K562 (cell line): ENCODE measurements at regions not wholly inside any gene's neighbourhood (a gene's known extent, or its start where the extent isn't known, plus 50 kb on each side); places are given as distances from the start of the nearest gene placed in this dataset.

Experiments used
- ARID2 ChIP-seq: fragments of 450-650 bp; IDR thresholded peaks from 2 replicates; pipeline ENCODE4 v1.6.1; 2017; ENCODE audit warnings: antibody characterized with exemption, mild to moderate bottlenecking
- CREM ChIP-seq: IDR thresholded peaks from 2 replicates; pipeline ENCODE4 v1.6.1; 2014; ENCODE audit warnings: antibody characterized with exemption, low read depth
- E2F3 ChIP-seq: fragments of 250-450 bp; sonication (Bioruptor Pico); IDR thresholded peaks from 2 replicates; pipeline ENCODE4 v1.4.0; 2020; ENCODE audit warnings: mild to moderate bottlenecking
- MAX ChIP-seq: sonication (generic); formaldehyde crosslinking; IDR thresholded peaks from 2 replicates; pipeline ENCODE4 v1.9.0; 2022; ENCODE audit warnings: mild to moderate bottlenecking, missing genetic modification reagents
- NFE2 ChIP-seq: IDR thresholded peaks from 2 replicates; pipeline ENCODE4 v1.6.1; 2014; ENCODE audit warnings: antibody characterized with exemption, low read depth
- NR3C1 ChIP-seq: sonication (generic); formaldehyde crosslinking; IDR thresholded peaks from 2 replicates; pipeline ENCODE4 v1.8.1; 2022; ENCODE audit warnings: missing genetic modification reagents
- PRMT5 ChIP-seq: sonication (generic); formaldehyde crosslinking; IDR thresholded peaks from 2 replicates; pipeline ENCODE4 v1.5.0; 2020; ENCODE audit warnings: missing genetic modification reagents
- RAD21 ChIP-seq, 2 experiments: fragments of 250-450 bp in 1 of 2; fragments of 450-650 bp in 1 of 2; sonication (Bioruptor Pico) in 1 of 2; formaldehyde crosslinking in 1 of 2; IDR thresholded peaks in 1 of 2; conservative IDR thresholded peaks in 1 of 2; 2 replicates each; pipeline versions ENCODE4 v1.4.0 to v1.8.0; 2020 to 2022; ENCODE audit warnings: mild to moderate bottlenecking in 2 of 2, moderate library complexity in 1 of 2
- TAF9B ChIP-seq: fragments of 450-650 bp; IDR thresholded peaks from 2 replicates; pipeline ENCODE4 v1.6.1; 2018; ENCODE audit warnings: mild to moderate bottlenecking; ENCODE audit not compliant: partially characterized antibody
- TEAD1 ChIP-seq, 2 experiments: fragments of 450-650 bp in 1 of 2; sonication (generic) in 1 of 2; formaldehyde crosslinking; IDR thresholded peaks; 2 replicates each; pipeline versions ENCODE4 v1.4.0 to v1.8.0; 2020 to 2022; ENCODE audit warnings: mild to moderate bottlenecking in 2 of 2, missing genetic modification reagents in 1 of 2
- ZBTB49 ChIP-seq: sonication (generic); formaldehyde crosslinking; IDR thresholded peaks from 2 replicates; pipeline ENCODE4 v1.8.0; 2022; ENCODE audit warnings: missing genetic modification reagents, mild to moderate bottlenecking, borderline replicate concordance
- ZNF134 ChIP-seq: fragments of 250-450 bp; sonication (Bioruptor Pico); conservative IDR thresholded peaks from 2 replicates; pipeline ENCODE4 v1.4.0; 2020
- ZNF3 ChIP-seq: fragments of 250-450 bp; sonication (Bioruptor Pico); IDR thresholded peaks from 2 replicates; pipeline ENCODE4 v1.5.0; 2021; ENCODE audit warnings: mild to moderate bottlenecking, moderate library complexity
- ZNF41 ChIP-seq: fragments of 250-450 bp; sonication (Bioruptor Pico); conservative IDR thresholded peaks from 2 replicates; pipeline ENCODE4 v1.4.0; 2020; ENCODE audit warnings: mild to moderate bottlenecking
- TF ChIP-seq, protein P1 (sequence below): fragments of 250-450 bp; sonication (Bioruptor Pico); IDR thresholded peaks from 2 replicates; pipeline ENCODE4 v1.5.0; 2020; ENCODE audit warnings: mild to moderate bottlenecking, borderline replicate concordance
- TF ChIP-seq, protein P2 (sequence below): fragments of 450-650 bp; IDR thresholded peaks from 2 replicates; pipeline ENCODE4 v1.6.1; 2016
- TF ChIP-seq, protein P3 (sequence below): IDR thresholded peaks from 2 replicates; pipeline ENCODE4 v1.6.1; 2011; ENCODE audit not compliant: insufficient read length; ENCODE audit errors: extremely low read depth
- TF ChIP-seq, protein P4 (sequence below), 2 experiments: fragments of 450-650 bp in 1 of 2; sonication (generic) in 1 of 2; formaldehyde crosslinking in 1 of 2; IDR thresholded peaks in 1 of 2; conservative IDR thresholded peaks in 1 of 2; 2 replicates each; pipeline versions ENCODE4 v1.6.1 to v1.8.1; 2016 to 2023; ENCODE audit warnings: mild to moderate bottlenecking in 2 of 2, moderate library complexity in 2 of 2, inconsistent platforms in 1 of 2, missing genetic modification reagents in 1 of 2
- TF ChIP-seq, protein P5 (sequence below): fragments of 450-650 bp; IDR thresholded peaks from 2 replicates; pipeline ENCODE4 v1.6.1; 2018; ENCODE audit warnings: mild to moderate bottlenecking, low read depth; ENCODE audit not compliant: partially characterized antibody

- TF ChIP-seq, protein P1, sequence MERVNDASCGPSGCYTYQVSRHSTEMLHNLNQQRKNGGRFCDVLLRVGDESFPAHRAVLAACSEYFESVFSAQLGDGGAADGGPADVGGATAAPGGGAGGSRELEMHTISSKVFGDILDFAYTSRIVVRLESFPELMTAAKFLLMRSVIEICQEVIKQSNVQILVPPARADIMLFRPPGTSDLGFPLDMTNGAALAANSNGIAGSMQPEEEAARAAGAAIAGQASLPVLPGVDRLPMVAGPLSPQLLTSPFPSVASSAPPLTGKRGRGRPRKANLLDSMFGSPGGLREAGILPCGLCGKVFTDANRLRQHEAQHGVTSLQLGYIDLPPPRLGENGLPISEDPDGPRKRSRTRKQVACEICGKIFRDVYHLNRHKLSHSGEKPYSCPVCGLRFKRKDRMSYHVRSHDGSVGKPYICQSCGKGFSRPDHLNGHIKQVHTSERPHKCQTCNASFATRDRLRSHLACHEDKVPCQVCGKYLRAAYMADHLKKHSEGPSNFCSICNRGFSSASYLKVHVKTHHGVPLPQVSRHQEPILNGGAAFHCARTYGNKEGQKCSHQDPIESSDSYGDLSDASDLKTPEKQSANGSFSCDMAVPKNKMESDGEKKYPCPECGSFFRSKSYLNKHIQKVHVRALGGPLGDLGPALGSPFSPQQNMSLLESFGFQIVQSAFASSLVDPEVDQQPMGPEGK (CRISPR knock-in tag) = no peak
- TF ChIP-seq TEAD1 (CRISPR knock-in tag; IDR thresholded peaks at IDR 0.05) (no peak), CREM (0 out of 2 replicates have a peak, but pooled peaks have one; percentile 30), NFE2 (no peak), ZNF41 (no peak), PRMT5 (CRISPR knock-in tag) (no peak), ARID2 (no peak), NR3C1 (CRISPR knock-in tag) (no peak), MAX (CRISPR knock-in tag) (no peak), E2F3 (CRISPR knock-in tag) (no peak), RAD21 (CRISPR knock-in tag; conservative IDR thresholded peaks at IDR 0.05 in 1 of 2, IDR thresholded peaks at IDR 0.05 in 1 of 2) (peak in 1 of 2 experiments; percentile 11; a peak in 1 of 4 replicates), ZNF134 (CRISPR knock-in tag) (no peak), ZBTB49 (CRISPR knock-in tag) (no peak), TAF9B (no peak), ZNF3 (CRISPR knock-in tag) (no peak)
- TF ChIP-seq, protein P2, sequence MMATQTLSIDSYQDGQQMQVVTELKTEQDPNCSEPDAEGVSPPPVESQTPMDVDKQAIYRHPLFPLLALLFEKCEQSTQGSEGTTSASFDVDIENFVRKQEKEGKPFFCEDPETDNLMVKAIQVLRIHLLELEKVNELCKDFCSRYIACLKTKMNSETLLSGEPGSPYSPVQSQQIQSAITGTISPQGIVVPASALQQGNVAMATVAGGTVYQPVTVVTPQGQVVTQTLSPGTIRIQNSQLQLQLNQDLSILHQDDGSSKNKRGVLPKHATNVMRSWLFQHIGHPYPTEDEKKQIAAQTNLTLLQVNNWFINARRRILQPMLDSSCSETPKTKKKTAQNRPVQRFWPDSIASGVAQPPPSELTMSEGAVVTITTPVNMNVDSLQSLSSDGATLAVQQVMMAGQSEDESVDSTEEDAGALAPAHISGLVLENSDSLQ = 0 out of 2 replicates have a peak, but pooled peaks have one; percentile 24
- TF ChIP-seq, protein P3, sequence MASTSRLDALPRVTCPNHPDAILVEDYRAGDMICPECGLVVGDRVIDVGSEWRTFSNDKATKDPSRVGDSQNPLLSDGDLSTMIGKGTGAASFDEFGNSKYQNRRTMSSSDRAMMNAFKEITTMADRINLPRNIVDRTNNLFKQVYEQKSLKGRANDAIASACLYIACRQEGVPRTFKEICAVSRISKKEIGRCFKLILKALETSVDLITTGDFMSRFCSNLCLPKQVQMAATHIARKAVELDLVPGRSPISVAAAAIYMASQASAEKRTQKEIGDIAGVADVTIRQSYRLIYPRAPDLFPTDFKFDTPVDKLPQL = no peak
- TF ChIP-seq, protein P4, sequence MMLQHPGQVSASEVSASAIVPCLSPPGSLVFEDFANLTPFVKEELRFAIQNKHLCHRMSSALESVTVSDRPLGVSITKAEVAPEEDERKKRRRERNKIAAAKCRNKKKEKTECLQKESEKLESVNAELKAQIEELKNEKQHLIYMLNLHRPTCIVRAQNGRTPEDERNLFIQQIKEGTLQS (IDR thresholded peaks at IDR 0.05) = peak; percentile 27; the same call in 1 of the 2 replicates
- TF ChIP-seq, protein P4 (CRISPR knock-in tag; conservative IDR thresholded peaks at IDR 0.05) = no peak
- TF ChIP-seq, protein P5, sequence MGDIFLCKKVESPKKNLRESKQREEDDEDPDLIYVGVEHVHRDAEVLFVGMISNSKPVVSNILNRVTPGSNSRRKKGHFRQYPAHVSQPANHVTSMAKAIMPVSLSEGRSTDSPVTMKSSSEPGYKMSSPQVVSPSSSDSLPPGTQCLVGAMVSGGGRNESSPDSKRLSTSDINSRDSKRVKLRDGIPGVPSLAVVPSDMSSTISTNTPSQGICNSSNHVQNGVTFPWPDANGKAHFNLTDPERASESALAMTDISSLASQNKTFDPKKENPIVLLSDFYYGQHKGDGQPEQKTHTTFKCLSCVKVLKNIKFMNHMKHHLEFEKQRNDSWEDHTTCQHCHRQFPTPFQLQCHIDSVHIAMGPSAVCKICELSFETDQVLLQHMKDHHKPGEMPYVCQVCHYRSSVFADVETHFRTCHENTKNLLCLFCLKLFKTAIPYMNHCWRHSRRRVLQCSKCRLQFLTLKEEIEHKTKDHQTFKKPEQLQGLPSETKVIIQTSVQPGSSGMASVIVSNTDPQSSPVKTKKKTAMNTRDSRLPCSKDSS = no peak
Observed at GRCh38 chr1:8077120-8077573, 51.0 kb upstream of the ERRFI1 start (continued).
